ENCODE measurements at regions not wholly inside any gene's neighbourhood (a gene's known extent, or its start where the extent isn't known, plus 50 kb on each side); places are given as distances from the start of the nearest gene placed in this dataset.
"Not testable (repeated sequence)": the region's sequence is repeated elsewhere in the genome, so short reads cannot be mapped to it uniquely, and the experiment has no call there.

DNA sequence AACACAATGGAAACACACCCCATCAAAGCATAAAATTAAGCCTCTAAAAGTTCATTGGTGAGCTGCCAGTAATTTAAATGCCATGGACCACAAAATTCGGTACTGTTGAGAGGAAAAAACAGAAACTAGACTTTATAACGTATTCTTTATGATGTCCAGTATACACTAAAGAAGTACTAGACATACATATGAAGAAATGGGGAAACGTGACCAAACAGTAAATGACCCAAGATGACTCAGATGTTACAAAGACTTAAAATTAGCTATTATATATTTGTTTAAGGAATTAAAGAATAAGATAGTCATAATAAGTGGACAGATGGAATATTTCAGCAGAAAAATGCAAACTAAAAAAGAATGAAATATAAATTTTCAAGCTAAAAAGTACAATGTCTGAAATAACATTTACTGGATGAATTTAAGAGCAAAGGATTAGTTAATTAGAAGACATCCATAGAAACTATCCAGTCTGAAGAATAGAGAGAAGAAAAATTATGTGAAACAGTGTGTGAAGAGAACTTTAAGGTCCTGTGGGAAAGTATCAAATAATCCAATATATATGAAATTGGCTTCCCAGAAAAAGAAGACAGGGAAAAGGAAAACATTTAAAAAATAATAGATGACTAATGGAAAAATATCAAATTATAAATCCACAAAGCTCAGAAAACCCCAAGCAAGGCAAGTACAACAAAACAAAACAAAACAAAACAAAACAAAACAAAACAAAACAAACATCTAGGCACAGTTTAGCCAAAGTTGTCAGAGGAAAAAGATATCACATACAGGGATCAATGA lies 69.4 kb downstream of the SAMD9 start:
- no peak for DNase-seq

GRCh38 chr7:93047514-93048099 lies 70.2 kb downstream of the SAMD9 start:
- no peak for DNase-seq

- DNase-seq = no peak
Measured at GRCh38 chr7:93046641-93047040, 71.1 kb downstream of the SAMD9 start.

GRCh38 chr7:93044147-93044810 lies 73.5 kb downstream of the SAMD9 start:
- no peak for DNase-seq

GRCh38 chr7:93043385-93043985 lies 74.3 kb downstream of the SAMD9 start:
- no peak for DNase-seq

- no peak for DNase-seq
Measured at GRCh38 chr7:93040355-93040754, 77.4 kb downstream of the SAMD9 start.

DNA sequence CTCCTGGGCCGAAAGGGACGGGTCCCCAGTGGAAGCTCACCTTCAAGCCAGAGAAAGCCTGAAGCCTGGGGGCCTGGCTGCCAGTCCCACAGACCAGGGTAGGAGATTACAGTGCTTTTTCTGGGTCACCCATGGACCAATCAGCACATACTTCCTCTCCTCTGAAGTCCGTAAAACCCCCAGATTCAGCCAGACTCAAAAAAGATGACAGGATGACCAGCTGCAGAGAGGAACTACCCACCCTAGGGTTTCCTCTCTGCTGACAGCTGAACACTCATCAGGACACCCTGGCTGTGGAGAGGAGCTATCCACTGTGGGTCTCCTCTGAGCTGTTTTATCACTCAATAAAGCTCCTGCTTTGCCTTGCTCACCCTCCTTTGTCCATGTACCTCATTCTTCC lies 78.0 kb downstream of the SAMD9 start:
- DNase-seq = no peak

DNA sequence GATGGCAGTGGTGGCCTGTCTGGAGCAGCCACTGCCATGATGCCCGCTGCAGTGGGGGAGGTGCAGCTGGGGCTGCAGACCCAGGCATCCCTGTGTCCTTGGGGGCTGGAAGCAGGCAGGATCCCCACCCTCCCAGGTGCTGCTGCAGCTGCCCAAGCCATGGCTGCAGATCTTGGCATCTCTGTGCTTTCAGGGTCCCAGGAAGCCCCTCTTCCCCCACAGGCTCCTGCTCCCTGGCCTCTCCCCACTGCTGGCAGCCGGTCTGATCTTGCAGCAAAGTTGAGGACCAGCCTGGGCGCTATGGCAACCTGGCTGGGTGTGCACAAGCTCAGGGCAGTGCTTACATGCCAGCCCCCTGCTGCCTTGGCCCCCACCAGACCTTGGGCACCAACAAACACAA lies 78.5 kb downstream of the SAMD9 start:
- no peak for DNase-seq

GRCh38 chr7:93036807-93037206 lies 81.0 kb downstream of the SAMD9 start:
- DNase-seq = no peak

DNA sequence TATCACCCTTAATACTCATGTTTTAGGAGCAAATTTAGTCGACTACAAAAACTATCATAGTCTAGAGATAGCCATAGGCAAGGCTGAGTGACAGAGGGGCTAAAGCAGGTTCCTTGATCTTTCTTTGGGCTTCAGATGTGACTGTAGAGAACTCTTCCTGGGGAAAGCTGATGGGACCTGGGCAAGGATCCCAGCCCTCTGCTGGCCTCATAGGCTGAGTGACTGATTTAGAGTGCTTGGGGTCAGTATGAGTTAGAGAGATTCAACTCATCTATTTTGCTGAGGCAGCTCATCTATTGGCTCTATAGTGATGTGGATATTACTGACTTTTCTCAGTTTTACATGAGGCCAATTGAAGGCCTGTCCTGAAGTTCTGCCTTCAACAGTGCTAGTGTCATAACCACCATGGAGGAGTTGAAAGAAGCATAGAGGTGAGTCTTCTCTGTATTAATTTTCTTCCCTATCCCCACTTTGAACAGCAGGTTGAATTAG lies 81.6 kb downstream of the SAMD9 start:
- DNase-seq = no peak

- DNase-seq = no peak
Measured at GRCh38 chr7:93031795-93032194, 86.0 kb downstream of the SAMD9 start.

DNA sequence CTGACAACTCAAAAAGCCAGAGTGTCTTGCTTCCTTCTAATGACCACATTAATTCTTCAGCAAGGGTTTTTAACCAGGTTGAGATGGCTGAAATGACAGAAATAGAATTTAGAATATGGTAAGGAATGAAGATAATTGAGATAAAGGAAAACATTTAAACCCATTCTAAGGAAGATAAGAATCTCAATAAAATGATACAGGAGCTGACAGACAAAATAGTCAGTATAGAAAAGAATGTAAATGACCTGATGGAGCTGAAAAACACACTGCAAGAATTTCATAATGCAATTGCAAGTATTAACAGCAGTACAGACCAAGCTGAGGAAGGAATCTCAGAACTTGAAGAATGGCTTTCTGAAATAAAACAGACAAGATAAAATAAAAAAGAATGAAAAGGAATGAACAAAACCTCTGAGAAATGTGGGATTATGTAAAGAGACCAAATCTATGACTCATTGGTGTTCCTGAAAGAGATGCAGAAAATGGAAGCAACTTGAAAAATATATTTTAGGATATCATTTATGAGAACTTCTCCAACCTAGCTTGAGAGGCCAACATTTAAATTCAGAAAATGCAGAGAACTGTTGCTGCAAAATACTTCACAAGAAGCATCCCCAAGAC lies 87.1 kb downstream of the SAMD9 start:
- no peak for DNase-seq

DNA sequence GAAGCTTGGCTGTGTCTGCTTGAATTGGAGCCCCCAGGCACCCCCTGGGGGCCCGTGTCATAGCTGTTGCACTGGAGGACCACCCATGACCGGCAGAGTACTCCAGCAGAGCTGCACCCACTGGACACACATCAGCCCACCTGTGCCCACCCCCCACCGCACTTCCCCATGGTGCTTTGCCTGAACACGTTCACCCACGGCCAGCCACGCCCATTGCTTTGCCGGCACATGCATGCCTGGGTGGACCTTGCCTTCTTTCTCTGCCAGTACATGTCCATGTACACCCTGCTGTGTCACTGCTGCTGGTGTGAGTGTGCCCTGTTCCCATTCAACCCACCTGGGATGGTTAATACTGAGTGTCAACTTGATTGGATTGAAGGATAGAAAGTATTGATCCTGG lies 88.7 kb downstream of the SAMD9 start:
- DNase-seq = no peak

GRCh38 chr7:93028610-93029009 lies 89.2 kb downstream of the SAMD9 start:
- DNase-seq = no peak

DNA sequence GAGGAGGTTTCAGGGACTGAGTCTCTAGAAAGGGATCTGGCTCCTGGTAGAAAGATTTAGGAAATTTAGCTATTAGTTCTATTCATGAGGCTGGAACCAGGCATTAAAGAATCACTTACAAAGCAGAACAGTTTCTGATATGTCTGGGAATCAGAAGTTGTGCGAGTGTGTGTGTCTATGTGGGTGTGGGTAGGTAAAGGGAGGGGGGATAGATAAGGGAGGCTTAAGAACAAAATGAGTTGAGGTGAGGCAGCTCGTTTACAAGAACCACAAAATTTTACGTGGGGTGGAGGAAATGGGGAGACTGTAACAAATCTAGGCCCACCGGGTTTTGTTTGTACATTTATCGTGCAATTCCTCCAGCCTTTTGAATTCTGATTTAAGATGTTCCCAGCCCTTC lies 90.7 kb downstream of the SAMD9 start:
- no peak for DNase-seq

DNA sequence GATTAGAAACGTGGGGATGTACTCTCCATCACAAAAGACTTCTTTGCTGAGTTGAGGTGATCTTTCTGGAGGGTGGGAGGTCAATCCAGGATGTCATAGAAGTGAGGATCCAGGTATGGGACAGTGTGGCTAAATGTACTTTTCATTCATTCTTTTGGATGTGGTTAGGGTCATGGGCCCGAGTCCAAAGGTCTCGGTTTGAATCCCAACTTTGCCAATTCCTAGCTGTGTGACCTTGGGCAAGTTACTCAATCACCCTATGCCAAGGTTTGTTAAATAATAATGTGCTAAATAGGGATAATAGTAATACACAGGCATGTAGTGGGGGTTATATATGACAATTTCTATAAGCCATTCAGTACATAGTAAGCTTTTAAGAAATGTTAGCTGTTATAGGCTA lies 91.4 kb downstream of the SAMD9 start:
- no peak for DNase-seq

DNA sequence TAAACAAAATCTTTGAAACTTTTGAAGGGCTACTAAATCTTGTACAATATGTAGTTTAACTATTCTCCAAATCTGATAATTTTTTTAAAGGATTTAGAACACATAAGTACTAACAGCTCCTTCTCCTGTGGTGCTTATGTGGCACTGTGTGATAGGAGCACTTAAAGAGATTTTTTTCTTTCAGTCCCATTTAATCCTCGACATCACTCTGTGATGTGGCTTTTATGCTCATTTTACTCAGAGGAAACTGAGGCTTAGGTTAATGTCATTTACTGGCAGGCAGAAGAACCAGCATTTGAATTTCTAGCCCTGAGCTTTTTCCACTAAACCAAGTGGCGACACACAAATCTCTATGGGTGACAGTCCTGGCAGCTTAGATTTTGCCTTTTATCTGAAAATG lies 92.4 kb downstream of the SAMD9 start:
- no peak for DNase-seq

DNA sequence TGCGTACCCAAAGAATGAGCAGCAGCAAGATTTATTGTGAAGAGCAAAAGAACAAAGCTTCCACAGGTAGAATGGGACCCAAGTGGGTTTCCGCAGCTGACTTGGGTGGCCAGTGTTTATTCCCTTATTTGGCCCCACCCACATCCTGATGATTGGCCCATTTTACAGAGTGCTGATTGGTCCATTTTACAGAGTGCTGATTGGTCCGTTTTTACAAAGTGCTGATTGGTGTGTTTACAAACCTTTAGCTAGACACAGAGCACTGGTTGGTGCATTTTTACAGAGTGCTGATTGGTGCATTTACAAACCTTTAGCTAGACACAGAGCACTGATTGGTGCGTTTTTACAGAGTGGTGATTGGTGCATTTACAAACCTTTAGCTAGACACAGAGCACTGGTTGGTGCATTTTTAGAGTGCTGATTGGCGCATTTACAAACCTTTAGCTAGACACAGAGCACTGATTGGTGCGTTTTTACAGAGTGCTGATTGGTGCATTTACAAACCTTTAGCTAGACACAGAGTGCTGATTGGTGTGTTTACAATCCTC lies 94.8 kb downstream of the SAMD9 start:
- DNase-seq = not testable (repeated sequence)

- no peak for DNase-seq
Measured at GRCh38 chr7:93021748-93022147, 96.0 kb downstream of the SAMD9 start.

- DNase-seq = no peak
Measured at GRCh38 chr7:93018716-93019115, 99.1 kb downstream of the SAMD9 start.

DNA sequence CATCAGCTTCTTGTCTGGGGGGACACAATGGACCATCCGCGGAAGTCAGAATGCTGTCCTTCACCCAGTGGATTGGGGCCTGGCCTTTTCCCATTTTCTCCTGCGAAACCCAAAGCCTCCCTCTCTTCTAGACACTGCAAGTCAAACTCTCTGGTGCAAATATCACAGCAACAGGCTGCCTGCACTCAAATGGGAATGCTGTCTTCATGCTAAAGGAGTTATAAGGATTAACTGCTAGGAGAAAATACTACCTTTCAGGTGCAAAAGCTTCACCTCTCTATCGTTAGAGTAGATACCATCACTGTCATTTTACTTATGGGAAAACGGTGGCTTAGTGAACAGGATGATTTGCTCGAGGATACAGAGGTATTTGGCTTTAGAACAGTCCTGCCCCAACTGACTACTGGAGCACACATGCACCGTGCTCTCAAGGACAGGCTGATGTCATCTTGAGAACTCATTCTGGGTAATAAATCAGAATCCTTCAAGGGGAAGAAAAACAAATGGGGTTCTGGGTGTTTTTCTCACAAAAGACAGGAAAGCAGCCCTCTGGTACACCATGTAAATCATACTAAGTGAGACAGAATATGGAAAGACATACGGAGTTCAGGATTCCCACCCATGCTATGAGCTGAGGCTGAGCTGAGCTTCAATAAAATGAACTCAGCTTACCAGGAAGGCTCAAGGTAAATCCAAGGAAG lies 100.9 kb downstream of the SAMD9 start:
- no peak for DNase-seq

DNA sequence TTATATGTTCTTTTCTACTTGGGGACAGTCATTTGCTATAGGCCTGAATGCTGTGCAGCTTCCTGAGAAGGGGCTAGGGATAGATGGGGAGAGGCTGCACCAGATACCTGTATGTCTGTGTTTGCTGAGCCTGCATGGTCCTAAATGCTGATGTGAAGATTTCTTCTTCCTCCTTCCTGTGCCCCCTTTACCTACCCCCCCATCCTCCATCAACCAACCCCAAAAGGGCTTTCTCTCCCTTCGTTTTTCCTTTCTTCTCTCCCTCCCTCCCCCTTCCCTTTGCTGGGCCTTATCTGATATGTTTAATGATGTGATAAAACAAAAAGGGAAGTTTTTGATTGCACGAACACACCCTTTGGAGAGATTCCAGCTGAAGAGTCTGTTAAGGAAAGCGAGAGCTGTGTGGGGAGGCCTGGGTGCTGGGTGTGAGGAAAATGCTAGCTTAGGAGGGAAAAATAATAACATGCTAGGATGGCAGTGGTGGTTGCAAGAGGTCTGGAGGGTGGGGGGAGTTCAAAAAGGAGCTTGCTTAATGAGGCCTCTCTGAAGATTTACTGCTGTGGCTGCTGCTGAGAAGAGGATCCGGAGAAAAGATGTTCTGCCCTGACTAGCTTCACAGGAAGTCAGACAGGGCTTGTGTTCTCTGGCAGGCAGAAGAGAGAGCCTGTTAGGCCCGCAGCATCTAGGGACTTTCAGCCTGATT lies 101.8 kb downstream of the SAMD9 start:
- DNase-seq = peak; percentile 73

Measured in GDM1 (cell line).